ENCODE measurements at regions not wholly inside any gene's neighbourhood (a gene's known extent, or its start where the extent isn't known, plus 50 kb on each side); places are given as distances from the start of the nearest gene placed in this dataset.

DNA sequence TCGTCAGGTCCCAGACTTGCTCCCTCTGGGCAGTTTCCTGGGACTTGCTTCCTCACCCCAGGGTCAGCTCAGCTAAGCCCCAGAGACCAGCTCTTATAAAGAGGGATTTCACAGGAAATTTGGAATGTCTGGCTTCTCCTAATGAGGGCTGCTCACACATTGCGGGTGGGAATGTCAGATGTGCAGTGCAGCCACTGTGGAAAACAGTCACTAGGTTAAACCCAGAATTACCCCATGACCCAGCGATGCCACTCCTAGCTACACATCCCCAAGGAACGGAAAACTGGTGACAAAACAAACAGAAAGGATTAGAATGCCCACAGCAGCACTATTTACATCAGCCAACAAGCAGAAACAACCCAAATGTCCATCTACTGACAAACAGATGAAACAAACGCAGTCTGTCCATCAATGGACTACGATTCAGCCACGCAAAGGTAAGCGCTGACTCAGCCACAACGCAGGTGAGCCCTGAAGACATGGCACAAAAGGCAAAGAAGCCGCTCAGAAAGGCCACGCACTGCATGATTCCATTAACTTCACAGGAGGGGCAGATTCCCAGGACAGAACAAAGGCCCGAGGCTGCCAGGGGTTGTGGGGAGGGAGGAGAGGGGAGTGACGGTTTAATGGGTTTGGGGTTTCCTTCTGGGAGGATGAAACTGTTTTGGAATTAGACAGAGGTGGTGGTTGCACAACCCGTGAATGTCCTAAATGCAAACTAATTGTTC lies 63.0 kb downstream of the NCOR2 start:
- no peak for DNase-seq (ENCODE audit: low spot score)

DNA sequence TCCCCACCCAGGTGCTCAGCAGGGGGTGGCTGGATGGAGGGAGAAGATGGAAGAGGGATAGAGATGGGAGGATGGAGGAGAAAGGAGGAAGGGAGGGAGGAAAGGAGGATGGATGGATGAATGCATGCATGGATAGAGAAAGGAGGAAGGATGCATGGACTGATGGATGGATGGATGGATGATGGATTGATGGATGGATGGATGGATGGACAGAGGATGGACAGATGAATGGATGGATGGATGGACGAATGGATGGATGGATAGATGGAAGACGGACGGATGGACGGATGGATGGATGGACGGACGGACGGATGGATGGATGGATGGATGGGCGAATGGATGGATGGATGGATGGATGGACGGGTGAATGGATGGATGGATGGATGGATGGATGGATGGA lies 64.1 kb downstream of the NCOR2 start:
- DNase-seq (ENCODE audit: low spot score): no peak

DNA sequence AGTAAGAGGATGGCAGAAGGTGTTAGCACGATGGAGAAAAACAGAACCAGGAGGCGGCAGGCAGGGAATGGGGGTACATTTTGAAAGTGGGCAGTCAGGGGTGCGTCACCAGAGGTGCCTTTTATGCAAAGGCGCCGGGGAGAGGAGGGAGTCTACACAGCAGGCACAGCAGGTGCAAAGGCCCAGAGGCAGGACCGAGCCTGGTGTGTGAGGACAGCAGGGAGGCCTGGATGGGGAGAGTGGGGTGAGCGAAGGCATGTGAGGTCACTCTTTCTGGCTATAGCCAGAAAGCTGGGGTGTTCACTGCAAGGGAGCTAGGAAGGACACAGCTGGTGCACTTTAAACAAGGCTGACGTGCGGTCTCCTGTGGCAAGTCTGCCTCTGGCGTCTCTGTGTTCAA lies 65.0 kb downstream of the NCOR2 start:
- DNase-seq (ENCODE audit: low spot score): no peak

DNA sequence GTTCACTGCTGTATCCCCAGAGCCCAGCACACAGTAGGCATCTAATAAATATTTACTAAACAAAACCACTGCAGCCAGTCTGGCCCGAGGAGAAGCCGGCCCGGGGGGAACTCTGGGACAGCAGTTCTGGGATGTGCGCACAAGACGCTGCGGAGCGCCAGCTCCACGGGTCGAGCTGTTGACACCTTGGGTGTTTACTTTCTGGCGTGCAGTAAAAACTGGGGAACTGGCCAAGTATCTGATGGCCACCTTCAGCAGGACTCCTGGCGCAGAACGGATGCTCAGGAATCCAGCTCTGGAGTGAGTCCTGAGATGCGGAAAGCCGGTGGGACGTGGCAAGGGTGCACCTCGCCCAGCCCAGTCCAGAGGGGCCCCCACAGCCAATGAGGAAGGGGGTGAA lies 65.6 kb downstream of the NCOR2 start:
- no peak for DNase-seq (ENCODE audit: low spot score)

DNA sequence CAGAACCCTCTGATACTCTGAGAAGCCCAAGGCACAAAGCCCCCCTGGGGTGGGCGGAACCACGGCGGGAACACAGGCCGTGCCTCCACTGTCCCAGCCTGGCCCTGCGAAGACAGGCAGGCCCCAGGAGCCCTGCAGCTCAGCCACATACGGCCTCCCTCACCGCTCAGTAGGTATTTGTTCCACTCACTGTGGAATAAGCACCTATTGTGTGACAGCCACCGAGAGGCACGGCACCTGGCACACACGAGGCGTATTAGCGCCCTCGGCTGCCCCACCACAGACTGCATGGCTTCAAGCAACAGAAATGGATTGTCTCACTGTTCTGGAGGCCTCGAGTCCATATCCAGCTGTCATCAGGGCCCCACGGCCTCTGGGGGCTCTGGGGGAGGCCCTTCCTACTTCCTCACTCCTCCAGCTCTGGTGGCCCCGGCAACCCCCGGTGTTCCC lies 66.3 kb downstream of the NCOR2 start:
- no peak for DNase-seq (ENCODE audit: low spot score)

DNA sequence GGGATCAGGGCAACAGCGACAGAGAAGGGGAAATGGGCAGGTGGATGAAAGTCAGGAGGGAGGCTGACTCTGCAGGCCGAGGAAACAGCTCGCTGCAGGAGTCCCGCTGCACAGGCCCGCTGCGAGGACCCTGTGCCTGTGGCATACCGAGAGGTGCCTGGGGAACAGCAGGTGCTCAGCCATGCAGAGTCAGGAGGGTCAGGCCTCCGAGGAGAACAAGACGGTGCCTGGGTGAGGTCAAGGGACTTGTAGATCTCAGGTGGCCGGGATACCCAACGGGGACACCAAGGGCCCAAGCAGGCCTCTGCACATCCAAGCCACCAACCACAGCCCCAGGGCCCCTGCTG lies 67.5 kb downstream of the NCOR2 start:
- DNase-seq (ENCODE audit: low spot score): no peak

DNA sequence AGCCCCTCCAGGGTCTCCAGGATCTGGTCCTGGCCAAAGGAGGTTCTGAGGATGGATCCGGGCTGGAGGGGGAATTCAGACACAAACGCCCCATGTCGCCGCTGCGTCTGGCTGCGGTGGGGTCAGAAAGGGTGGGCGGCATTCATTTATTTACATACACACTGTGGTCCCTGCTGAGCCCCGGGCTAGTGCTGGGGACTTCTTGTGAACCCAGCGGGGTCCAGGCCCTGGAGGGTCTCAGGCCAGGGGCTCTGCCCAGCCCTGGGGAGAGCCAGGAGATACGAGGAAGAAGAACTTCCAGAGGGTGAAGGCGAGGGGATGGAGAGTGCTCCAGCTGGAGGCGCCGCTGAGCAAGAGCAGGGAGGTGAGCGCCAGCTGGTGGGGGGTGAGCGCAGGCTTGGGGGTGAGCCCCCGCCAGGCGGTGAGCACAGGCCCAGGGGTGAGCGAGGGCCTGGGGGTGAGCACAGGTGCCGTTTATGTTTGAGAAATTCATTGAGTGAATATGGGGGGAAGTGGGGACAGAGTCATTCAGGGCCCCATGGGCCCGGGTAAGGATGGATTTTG lies 68.1 kb downstream of the NCOR2 start:
- DNase-seq (ENCODE audit: low spot score): no peak

DNA sequence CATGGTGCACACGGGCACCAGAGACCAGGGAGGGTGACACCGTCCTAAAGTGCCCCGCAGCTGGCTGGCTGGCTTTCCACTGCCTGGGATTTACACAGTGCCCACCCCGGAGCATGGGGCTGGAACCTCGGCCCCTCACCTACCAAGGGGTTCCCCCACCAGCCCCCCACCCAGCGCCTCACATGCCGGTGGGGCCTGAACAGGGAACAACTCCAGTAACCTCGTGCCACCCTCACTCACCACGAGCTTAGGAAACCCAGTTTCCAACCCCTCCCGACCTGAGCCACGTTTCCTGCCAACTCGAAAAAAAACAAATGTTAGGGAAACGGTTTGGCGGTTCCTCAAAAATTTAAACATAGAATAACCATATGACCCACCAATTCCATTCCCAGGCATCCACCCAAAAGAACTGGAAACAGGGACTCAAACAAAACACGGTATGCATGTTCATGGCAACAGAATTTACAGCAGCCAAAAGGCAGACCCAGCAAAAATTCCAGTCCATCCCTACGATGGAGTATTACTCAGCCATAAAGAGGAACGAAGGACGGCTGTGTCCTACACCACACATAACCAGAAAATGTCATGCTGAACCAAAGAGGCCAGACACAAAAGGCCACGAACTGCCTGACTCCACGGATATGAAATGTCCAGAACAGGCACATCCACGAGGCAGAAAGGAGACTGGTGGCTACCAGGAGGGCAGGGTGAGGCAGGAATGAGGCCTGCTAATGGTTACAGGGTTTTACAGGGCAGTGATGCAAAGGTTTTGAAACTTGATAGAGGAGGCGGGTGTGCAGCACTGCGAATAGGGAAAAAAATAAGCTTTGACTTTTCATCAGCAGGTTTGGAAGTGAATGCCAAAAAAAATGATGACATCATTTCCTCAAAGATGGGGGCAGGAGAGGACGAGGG lies 68.9 kb downstream of the NCOR2 start:
- DNase-seq (ENCODE audit: low spot score): no peak

DNA sequence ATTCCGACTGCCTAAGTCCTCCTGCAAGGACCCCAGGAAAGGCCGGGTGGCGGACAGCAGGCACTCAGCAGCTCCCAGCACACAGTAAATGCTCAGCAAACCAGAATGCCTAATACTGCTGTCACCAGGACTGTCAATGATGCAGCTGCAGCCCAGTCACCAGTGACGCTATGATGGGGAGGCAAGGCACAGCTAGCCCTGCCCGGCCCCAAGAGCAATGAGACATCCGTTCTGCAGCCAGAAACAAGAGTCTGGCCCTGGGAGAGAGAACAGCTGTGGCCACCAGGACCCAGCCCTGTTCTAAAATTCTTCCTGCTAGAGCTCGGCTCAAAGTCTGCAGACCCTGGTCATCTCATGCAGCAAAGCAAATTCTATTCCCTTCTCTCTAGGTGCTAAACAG lies 69.8 kb downstream of the NCOR2 start:
- DNase-seq (ENCODE audit: low spot score): no peak

DNA sequence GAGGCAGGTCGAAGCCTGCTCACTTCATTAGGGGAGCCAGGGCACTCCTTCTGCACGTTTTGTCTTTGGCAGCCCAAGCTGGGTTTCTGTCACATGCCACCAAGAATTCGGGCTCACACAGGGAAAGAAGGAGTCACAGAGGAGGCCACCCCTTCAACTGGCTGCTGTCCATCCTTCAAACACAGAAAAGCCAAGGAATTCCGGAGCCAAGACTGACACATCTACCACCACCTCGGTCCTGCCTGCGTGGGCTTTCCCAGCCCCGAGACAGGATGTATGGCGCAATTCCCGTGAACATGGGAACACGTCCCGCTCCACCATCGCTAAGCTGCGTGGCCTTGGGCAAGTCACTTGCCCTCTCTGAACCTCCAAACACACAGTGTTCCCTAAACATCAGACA lies 70.4 kb downstream of the NCOR2 start:
- no peak for DNase-seq (ENCODE audit: low spot score)

DNA sequence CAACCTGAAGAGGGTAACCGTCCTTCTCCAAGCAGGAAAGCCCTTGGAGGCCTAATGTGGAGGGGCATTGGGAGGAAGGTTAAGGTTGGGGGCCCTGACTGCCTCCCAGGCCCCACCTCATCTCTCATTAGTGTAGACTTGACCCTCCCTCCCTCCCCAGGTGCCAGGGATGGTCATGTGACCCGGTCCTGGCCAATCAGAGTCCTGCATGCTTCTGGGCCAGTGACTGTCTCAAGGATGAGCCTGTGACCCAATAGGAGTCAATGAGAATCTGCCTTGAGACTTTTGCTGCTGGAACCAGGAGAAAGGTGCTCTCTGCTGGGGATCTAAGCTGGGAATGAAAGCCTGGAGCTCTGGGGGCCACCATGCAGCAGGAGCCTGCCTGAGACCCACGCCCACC lies 70.8 kb downstream of the NCOR2 start:
- no peak for DNase-seq (ENCODE audit: low spot score)

DNA sequence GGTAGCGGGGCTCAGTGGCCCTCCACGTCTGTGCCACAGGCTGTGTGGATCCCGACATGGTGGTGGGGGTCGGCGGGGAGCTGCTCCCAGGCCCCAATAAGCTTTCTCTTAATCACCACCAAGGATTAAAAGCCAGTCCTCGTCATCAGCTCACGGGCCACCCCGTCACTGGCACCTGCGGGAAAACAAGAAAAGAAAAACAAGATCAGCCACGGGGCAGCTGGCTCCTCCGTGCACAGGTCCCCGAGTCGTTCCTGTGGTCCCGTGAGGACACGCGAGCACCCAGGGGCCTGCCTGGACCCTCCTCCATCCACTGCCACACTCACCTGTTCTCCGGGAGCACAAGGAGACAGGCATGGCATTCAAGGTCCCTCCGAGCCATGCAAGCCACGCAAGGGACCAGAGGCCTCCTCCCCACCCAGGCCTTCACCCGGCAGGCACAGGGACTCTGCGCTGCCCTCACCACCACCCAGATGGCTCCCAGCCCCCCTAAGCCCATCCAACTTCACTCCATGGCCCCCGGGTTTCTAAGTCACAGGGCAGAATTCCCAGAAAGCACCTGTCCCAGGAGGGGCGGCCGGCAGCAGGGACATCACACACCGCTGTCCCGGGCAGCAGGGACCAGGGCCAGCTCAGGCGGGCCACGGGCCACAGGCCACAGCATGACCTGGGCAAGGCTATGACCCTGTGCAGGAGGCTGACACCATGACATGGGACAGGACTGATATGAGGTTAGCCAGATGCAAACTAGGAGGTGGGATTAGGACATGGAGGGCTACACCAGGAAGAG lies 72.0 kb downstream of the NCOR2 start:
- no peak for DNase-seq (ENCODE audit: low spot score)

DNA sequence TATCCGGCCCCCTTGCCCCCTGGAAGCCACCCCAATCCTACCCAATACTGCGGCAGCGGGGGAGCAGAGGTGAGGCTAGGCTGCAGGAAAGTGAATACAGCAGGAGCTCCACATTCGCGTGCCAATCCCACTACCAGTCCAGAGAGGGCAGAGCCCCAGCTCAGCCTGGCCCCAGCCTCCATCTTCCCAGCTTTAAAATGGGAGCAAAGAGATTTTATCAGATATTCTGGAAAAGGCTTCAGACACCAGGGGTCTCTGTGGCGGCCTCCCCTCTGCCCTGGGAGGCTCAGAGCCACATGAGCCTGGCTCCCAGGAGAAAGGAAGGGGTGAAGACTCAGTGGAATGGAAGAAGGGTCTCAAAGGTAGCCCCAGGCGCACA lies 72.7 kb downstream of the NCOR2 start:
- DNase-seq (ENCODE audit: low spot score): no peak

DNA sequence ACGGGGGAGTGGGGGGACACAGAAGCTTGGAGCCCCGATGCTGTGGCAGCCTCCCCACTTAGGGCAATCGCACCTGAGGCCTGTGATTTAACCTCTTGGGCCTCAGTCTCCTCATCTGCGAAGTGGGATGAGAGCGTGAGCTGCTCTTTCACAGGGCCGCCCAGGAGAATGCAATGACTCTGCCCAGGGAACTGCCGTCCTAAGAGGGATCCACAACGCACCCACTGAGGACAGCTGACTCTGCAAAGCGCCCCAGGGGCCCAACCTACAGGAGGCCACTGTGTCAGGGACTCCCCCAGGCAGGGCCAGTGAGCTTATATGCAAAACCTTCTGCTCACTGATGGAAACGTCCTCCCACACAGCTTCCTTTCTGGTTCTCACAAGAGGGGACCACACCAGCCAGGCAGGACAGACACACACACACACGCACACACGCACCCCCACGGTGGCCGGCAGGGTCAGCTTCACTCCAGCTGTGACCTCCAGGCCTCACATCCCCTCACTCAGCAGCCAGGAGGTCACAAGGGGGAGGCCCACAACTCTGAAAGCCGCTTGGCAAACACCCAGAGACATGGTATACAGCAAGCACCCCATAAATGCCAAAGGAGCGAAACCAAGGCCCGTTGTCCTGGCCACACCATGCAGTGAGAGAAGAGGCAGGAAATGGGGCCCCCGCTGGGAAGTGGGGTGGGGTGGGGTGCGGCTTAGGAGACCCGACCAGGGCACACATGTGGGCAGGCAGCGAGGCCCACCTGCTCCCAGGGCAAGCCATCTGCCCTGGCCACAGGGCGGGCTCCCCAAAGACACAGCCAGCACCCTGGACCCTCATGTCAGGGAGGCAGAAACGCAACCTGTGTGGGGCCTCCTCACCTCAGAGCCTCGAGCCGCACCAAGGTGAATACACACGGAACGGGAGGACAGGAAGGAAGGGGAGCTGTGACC lies 73.3 kb downstream of the NCOR2 start:
- no peak for DNase-seq (ENCODE audit: low spot score)

DNA sequence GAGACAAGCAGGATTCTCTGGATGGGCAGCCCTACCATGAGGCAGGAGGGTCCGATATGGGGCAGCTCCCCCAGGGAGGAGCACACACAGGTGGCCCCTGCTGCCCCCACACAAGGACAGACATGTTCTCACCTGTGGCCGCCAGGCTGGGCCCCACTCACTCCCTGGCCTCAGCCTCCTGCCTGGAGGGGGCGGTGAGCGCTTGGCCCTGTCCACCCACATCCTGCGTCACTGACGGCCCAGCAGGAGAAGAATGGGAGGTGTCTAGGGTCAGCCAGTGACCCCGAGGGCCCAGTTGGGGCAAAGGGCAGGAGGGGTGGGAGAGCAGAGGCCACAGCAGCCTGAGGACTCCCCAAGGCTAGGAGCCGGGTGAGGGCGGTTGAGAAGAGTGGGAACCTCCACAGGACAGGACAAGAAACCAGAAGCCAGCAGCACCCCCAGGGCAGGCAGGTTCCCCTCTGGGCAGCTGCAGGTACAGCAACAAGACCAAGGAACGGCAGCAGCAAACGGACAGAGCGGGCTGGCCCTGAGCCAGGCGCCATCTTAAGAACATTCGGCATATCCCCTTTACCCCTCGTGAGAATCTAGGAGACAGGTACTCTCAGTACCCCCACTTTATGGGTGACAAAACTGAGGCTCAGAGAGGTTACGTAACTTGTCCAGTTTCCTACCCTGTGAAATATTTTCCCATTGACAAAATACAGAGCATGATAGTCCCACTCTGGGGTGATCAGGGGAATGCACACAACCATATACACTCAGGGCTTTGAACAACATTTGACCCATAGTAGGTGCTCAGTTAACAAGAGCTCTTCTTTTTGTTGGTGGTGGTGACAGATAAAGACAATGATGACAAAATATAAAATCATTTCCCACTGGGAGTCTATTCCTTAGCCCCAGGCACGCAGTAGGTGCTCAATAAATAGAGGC lies 74.3 kb downstream of the NCOR2 start:
- no peak for DNase-seq (ENCODE audit: low spot score)

DNA sequence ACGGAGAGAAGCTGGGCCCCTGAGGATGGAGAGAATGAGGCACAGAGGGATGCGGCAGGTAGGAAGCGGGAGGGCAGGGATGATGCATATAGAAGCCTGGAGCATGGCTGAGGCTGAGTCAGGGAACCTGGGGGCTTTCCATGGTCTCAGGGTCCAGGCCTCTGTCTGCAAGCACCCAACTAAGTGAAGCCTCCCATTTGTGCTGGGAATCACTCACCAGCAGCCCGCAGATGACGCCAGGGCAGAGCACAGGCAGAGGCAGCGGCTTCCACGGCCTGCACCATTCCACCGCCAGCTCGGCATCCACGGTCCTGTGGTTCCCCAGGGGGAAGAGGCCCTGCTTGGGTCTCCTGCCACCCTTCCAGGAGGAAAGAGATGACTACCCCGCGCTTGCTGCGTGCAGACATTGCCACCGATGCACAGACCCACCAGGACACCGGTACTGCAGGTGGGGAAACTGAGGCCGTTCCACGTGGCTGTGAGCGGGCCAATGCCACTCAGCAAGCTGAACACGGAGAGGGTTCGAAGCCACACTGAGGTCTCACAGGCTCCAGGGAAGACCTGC lies 75.5 kb downstream of the NCOR2 start:
- DNase-seq (ENCODE audit: low spot score): no peak

DNA sequence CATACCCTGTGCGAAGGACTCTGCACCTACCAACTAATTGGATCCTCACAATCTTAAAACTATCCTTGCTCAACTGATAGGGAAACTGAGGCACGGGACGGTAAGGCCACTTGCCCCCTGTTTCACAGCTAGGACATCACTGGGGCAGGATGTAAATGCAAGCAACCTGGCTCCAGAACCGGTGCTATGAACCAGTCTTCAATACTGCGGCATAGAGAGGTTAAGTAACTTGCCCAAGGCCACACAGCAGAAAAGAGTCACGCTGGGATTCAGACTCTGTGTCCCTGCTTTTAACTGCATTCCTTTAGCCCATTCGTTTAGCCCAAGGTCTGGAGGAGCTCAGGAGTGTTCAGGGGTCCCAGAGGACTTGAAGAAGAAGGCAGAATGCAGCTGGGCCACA lies 76.1 kb downstream of the NCOR2 start:
- no peak for DNase-seq (ENCODE audit: low spot score)

DNA sequence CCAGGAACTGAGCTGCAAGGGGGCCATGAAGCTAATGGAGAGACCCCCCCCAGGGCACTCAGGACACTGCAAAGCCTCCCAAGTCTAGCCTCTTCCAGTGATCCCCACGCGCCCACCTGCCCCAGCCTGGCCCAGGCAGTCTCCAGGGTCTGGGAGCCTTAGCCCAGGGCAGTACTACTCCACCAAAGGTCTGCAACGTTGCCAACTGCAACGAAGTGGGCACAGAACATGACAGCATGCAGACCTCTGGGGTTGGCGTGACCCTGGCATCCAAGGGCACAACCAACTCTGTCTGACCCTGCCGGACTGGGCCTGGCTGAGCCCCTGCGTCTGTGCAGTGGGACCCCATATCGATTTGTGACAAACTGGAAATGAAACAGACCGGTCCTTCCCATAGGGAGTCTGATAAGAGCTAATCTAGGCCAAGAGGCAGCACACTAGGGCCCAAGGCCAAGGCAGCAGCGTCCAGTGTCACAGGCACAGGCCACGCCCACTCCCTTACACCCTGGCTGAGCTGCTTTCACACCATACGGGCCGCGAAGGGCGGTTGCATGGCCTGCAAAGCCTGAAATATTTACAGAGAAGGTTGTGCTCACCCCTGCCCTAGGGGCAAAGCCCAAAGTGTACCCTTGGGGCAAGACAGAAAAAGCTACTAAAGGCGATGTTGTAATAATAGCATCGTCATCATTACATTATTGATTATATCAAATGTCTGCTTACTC lies 76.7 kb downstream of the NCOR2 start:
- DNase-seq (ENCODE audit: low spot score): no peak

DNA sequence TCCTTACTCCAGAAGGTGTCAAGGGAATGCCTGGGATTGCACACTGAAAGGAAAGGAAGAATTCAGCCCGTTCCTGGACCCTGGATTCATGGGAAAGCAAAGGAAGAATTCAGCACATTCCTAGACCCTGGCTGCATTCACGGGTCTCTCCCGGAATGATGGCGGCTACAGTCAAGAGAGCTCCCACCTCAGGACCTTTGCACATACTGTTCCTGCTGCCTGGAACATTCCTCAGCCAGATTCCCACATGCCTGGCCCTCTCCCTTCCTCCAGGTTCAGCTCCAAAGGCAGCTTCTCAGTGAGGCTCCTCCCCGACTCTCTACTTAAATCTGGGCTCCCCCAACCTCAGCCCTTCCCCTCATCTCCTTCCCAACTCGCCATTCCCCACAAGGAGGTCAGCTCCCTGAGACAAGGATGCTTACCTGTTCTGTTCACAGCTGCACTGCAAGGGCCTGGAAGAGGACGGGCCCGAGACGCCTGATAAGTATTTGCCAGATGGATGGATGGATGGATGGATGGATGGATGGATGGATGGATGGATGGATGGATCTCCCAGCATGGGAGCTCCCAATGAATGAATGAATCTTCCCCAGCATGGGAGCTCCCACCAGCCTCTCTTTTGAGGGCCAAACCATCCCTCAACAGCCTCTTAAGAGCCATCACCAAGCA lies 77.4 kb downstream of the NCOR2 start:
- DNase-seq (ENCODE audit: low spot score): no peak

All from COLO829 (cell line).